ENCODE measurements at regions not wholly inside any gene's neighbourhood (a gene's known extent, or its start where the extent isn't known, plus 50 kb on each side); places are given as distances from the start of the nearest gene placed in this dataset.

GRCh38 chr5:125652761-125653160, 770.4 kb upstream of the GRAMD2B start:
- no TSS peak for BruUV-seq (replicated peaks)
- RAD21 ChIA-PET (ENCODE audit: unreplicated experiment), result no interaction called here
- TF ChIP-seq E4F1 (IDR thresholded peaks at IDR 0.05; ENCODE audit: borderline replicate concordance, partially characterized antibody), result no peak
- no peak for TF ChIP-seq FOXM1 (IDR thresholded peaks at IDR 0.05; ENCODE audit: low read depth, low read length)
- no peak for TF ChIP-seq NKRF (conservative IDR thresholded peaks at IDR 0.05)
- TF ChIP-seq MLLT1 (IDR thresholded peaks at IDR 0.05), result no peak
- no peak for TF ChIP-seq SREBF1 (IDR thresholded peaks at IDR 0.05; ENCODE audit: low read length)
- TF ChIP-seq CHD2 (IDR thresholded peaks at IDR 0.05; ENCODE audit: borderline replicate concordance, low read depth, low read length), result no peak
- TF ChIP-seq PKNOX1 (IDR thresholded peaks at IDR 0.05), result no peak
- TF ChIP-seq PAX5 (IDR thresholded peaks at IDR 0.05; ENCODE audit: borderline replicate concordance, low read depth, low read length), result no peak
- no peak for TF ChIP-seq ZSCAN29 (IDR thresholded peaks at IDR 0.05)
- TF ChIP-seq SIX5 (IDR thresholded peaks at IDR 0.05; ENCODE audit: low read depth, low read length, severe bottlenecking), result no peak
- TF ChIP-seq CBX3 (IDR thresholded peaks at IDR 0.05; ENCODE audit: borderline replicate concordance, low read depth), result no peak
- no peak for TF ChIP-seq CBFB (IDR thresholded peaks at IDR 0.05; ENCODE audit: low read depth)
- TF ChIP-seq TARDBP (IDR thresholded peaks at IDR 0.05; ENCODE audit: borderline replicate concordance), result no peak
- TF ChIP-seq IRF5 (IDR thresholded peaks at IDR 0.05; ENCODE audit: borderline replicate concordance), result no peak
- no peak for TF ChIP-seq ZBTB33 (IDR thresholded peaks at IDR 0.05)
- no peak for TF ChIP-seq CEBPB (IDR thresholded peaks at IDR 0.05; ENCODE audit: borderline replicate concordance in 1 of 2, low read depth in 2 of 2, low read length in 2 of 2)

More at GRCh38 chr5:125652761-125653160, 770.4 kb upstream of the GRAMD2B start:
- no peak overlapping the region for H3K4me3 ChIP-seq
- DNase-seq (ENCODE audit: low read depth, low spot score) (no peak), ATAC-seq (no peak), FAIRE-seq (no peak)
- H4K20me1 ChIP-seq (ENCODE audit: control insufficient read depth, insufficient read depth), result no peaks in the 10 kb centered on the region
- SMC1A ChIA-PET (ENCODE audit: uncharacterized antibody, unreplicated experiment), result no interaction called here
- 72% methylated on average over 2 of the region's 2 CpGs for WGBS (ENCODE audit: insufficient coverage, insufficient replicate concordance, low lambda C conversion rate, missing lambda C conversion rate)
- intact Hi-C loops (cut with micrococcal nuclease; ENCODE audit: unreplicated experiment), result no loop called here
- no peak overlapping the region for H3K4me2 ChIP-seq (ENCODE audit: control insufficient read depth, insufficient read depth)
- no peaks in the 10 kb centered on the region for H3K79me2 ChIP-seq (ENCODE audit: control insufficient read depth, insufficient read depth, low read length)
- POLR2A ChIA-PET, result no interaction called here
- H3K4me1 ChIP-seq (ENCODE audit: control insufficient read depth, insufficient read depth, low read length), result no peaks in the 10 kb centered on the region
- no peak overlapping the region for H3K9ac ChIP-seq (ENCODE audit: control insufficient read depth, insufficient read depth, low read length)
- H3K27ac ChIP-seq (ENCODE audit: control insufficient read depth, insufficient read depth), result no peak overlapping the region
- in situ Hi-C loops (cut with MboI), result no loop called here
- CTCF ChIA-PET, result no interaction called here
- no peaks in the 10 kb centered on the region for H3K9me3 ChIP-seq (replicated peaks; ENCODE audit: control insufficient read depth, insufficient read depth, low read length)
- no peaks in the 10 kb centered on the region for H3K27me3 ChIP-seq (replicated peaks in 1 of 2; ENCODE audit: control insufficient read depth in 2 of 2, insufficient read depth in 2 of 2, low read length in 1 of 2)
- H3K36me3 ChIP-seq (ENCODE audit: control insufficient read depth in 2 of 2, insufficient read depth in 2 of 2, low read length in 1 of 2), result no peaks in the 10 kb centered on the region
- H2AFZ ChIP-seq (ENCODE audit: control insufficient read depth, low read depth, low read length), result no peak overlapping the region

All from GM12878 (cell line).